ENCODE measurements at regions not wholly inside any gene's neighbourhood (a gene's known extent, or its start where the extent isn't known, plus 50 kb on each side); places are given as distances from the start of the nearest gene placed in this dataset.

DNA sequence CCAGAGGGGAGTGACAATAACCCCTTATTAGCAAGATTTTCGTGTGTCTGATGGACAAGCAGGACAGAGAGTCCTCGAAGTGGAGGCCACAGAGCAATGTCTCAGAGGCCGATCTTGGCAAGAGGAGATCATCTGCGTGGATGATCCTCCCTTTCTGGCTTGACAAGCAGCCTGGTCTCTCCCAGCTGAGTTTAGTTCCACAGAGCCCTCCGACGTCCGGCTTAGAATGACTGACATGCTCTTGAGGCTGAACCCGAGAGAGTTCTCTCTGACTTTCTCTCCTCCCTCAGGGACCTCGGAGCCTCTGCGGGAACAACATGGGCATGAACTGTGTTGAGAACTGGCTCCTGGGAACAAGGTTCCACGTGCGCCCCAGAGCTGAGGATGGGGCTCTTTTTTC, 180.7 kb upstream of the PFKP start:
- no peak for TF ChIP-seq POLR2A (IDR thresholded peaks at IDR 0.05)
- TF ChIP-seq, protein P1, sequence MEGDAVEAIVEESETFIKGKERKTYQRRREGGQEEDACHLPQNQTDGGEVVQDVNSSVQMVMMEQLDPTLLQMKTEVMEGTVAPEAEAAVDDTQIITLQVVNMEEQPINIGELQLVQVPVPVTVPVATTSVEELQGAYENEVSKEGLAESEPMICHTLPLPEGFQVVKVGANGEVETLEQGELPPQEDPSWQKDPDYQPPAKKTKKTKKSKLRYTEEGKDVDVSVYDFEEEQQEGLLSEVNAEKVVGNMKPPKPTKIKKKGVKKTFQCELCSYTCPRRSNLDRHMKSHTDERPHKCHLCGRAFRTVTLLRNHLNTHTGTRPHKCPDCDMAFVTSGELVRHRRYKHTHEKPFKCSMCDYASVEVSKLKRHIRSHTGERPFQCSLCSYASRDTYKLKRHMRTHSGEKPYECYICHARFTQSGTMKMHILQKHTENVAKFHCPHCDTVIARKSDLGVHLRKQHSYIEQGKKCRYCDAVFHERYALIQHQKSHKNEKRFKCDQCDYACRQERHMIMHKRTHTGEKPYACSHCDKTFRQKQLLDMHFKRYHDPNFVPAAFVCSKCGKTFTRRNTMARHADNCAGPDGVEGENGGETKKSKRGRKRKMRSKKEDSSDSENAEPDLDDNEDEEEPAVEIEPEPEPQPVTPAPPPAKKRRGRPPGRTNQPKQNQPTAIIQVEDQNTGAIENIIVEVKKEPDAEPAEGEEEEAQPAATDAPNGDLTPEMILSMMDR (IDR thresholded peaks at IDR 0.05), result no peak

All from right lobe of liver (tissue), 4 donors.